Keratinocyte (primary cell): ENCODE measurements at regions not wholly inside any gene's neighbourhood (a gene's known extent, or its start where the extent isn't known, plus 50 kb on each side); places are given as distances from the start of the nearest gene placed in this dataset.

Experiments used
- CTCF ChIP-seq, 3 experiments: IDR thresholded peaks in 1 of 3; conservative IDR thresholded peaks in 1 of 3; optimal IDR thresholded peaks in 1 of 3; 2 replicates in 2 of 3; 3 replicates in 1 of 3; pipeline versions ENCODE3 to v1.5.1; 2011; ENCODE audit warnings: low read length in 3 of 3, mild to moderate bottlenecking in 3 of 3, moderate library complexity in 2 of 3, control low read depth in 1 of 3, inconsistent platforms in 1 of 3; ENCODE audit not compliant: insufficient read depth in 2 of 3; ENCODE audit errors: extremely low read depth in 1 of 3
- EZH2 ChIP-seq: IDR thresholded peaks from one replicate; pipeline ENCODE4 v1.6.1; 2012; ENCODE audit warnings: inconsistent platforms, mild to moderate bottlenecking, low read length, moderate library complexity

GRCh38 chr20:3297079-3297378 is 58.0 kb upstream of the SLC4A11 start:
- no peak for TF ChIP-seq CTCF (optimal IDR thresholded peaks at IDR 0.05 in 1 of 3, IDR thresholded peaks at IDR 0.05 in 1 of 3, conservative IDR thresholded peaks at IDR 0.05 in 1 of 3; ENCODE audit: extremely low read depth in 1 of 3, insufficient read depth in 2 of 3, low read length in 3 of 3)
- no peak for TF ChIP-seq EZH2
